ENCODE measurements at regions not wholly inside any gene's neighbourhood (a gene's known extent, or its start where the extent isn't known, plus 50 kb on each side); places are given as distances from the start of the nearest gene placed in this dataset.

DNA sequence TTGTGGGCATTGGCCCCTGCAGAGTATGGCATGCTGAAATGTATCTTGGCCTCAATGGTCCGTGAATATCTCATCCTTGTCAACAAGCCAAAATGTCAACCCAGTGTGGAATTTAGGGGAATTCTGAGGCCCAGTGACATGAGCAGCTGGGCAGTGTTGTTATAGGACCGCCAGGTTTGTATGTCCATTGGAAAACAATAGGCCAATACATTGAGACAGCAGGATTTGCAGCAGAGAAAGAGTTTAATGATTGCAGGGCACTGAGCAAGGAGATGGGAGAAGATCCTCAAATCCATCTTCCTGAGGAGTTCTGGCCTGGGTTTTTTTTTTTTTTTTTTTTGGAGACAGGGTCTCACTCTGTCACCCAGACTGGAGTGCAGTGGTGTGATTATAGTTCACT, 95.7 kb upstream of the BAIAP2L1 start:
- no peak for DNase-seq (ENCODE audit: low spot score in 2 of 2)
- H3K4me3 ChIP-seq (ENCODE audit: low read depth, poor library complexity, severe bottlenecking), result no peak overlapping the region
- intact Hi-C loops (cut with DNase I; ENCODE audit: low total_unique reads), result no loop called here
- no peak for TF ChIP-seq POLR2A (IDR thresholded peaks at IDR 0.05)
- TF ChIP-seq, protein P1, sequence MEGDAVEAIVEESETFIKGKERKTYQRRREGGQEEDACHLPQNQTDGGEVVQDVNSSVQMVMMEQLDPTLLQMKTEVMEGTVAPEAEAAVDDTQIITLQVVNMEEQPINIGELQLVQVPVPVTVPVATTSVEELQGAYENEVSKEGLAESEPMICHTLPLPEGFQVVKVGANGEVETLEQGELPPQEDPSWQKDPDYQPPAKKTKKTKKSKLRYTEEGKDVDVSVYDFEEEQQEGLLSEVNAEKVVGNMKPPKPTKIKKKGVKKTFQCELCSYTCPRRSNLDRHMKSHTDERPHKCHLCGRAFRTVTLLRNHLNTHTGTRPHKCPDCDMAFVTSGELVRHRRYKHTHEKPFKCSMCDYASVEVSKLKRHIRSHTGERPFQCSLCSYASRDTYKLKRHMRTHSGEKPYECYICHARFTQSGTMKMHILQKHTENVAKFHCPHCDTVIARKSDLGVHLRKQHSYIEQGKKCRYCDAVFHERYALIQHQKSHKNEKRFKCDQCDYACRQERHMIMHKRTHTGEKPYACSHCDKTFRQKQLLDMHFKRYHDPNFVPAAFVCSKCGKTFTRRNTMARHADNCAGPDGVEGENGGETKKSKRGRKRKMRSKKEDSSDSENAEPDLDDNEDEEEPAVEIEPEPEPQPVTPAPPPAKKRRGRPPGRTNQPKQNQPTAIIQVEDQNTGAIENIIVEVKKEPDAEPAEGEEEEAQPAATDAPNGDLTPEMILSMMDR (IDR thresholded peaks at IDR 0.05), result no peak
- 80 to 86% methylated on average over 2 of the region's 2 CpGs for whole genome bisulfite sequencing, 2 donors

DNA sequence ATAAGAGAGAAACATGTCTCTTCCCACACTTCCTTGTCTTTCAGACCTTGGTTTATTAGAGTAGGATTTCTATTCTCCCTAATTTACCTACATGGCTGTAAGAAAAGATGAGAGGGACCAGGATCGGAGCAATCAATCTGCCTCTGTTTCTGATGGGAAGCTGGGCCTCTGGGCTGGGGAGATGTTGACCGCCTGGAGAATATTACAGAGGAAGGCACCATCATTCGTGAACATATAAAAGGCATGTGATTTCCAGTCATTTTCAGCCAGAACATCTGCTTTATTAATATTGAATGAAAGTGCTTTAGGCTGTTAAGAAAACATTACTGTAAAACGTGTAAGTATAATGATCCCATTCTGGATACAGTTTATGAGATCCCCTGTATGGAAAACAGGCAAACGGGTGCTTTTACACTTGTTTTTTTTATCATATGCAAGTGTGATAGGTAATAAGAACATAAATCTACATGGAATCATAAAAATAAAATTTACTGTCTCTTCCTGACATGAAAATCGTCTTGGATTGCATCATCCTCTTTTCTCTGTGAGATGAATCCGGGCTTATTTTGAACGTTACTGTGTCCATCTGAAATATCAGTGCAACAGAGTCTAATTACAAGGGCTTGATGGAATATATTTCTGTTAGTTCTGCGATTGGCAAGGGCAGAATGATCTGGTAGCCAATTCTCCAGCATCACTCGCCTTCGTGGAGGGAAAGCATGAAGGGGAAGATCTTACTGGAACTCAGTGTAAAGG, 94.5 kb upstream of the BAIAP2L1 start:
- WGBS, 2 donors, result 55 to 63% methylated on average over 11 of the region's 11 CpGs
- TF ChIP-seq POLR2A (IDR thresholded peaks at IDR 0.05), result no peak
- TF ChIP-seq, protein P1 (IDR thresholded peaks at IDR 0.05), result no peak
- no peak overlapping the region for H3K4me3 ChIP-seq (ENCODE audit: low read depth, poor library complexity, severe bottlenecking)
- intact Hi-C loops (cut with DNase I; ENCODE audit: low total_unique reads), result no loop called here
- DNase-seq (ENCODE audit: low spot score in 2 of 2), result no peak

DNA sequence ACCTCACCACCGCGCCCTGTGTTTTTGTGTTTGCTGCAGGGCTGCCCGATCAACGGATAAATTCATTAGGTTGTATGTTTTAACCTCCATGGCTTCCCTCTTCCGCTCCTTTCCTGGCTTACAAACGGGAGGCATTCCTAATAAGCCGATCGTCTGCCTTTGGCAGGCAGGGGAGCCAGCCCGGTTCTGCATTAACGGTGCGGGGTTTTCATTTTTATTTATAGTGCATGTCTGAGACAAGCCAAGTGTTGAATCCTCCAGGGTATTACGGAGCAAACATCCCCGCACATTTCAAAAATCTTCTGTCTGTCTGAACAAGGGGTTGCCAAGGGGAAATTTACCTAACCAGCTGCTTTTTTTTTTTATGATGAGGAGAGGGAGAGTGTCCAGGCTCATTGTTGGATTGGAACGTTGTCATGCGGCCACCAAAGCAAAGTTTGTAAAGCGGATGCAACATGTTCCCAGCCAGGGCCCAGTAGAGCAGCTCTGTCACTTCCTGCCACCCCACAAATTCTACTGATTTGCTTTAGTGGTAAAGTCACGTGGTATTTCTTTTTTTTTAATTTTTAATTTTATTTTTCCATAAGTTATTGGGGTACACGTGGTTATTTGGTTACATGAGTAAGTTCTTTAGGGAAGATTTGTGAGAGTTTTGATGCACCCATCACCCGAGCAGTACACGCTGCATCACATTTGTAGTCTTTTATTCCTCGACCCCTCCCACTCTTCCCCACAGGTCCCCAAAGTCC, 92.3 kb upstream of the BAIAP2L1 start:
- WGBS, 2 donors, result 66 to 67% methylated on average over 21 of the region's 21 CpGs
- TF ChIP-seq POLR2A (IDR thresholded peaks at IDR 0.05), result no peak
- TF ChIP-seq, protein P1 (IDR thresholded peaks at IDR 0.05), result no peak
- no peak for DNase-seq (ENCODE audit: low spot score in 2 of 2)
- intact Hi-C loops (cut with DNase I; ENCODE audit: low total_unique reads), result no loop called here
- no peak overlapping the region for H3K4me3 ChIP-seq (ENCODE audit: low read depth, poor library complexity, severe bottlenecking)

DNA sequence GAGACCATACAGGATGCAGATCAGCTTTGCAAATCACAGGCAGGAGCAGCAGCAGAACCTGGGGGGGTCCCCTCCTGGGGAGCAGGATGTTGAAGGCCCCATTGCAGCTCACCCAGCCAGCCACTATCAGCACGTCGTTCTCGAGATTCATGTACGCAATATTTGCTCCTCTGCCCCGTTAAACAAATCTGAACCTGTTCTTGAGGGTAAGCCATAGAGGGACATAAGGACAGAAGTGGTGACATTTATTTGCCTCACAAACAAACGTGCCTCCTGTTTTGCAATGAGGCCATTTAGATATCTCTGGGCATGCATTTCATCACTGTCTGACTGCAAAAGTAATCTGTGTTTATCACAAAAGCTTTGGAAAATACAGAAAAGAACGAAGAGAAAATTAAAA, 87.3 kb upstream of the BAIAP2L1 start:
- no peak for TF ChIP-seq POLR2A (IDR thresholded peaks at IDR 0.05)
- TF ChIP-seq, protein P1 (IDR thresholded peaks at IDR 0.05), result no peak
- intact Hi-C loops (cut with DNase I; ENCODE audit: low total_unique reads), result no loop called here
- DNase-seq (ENCODE audit: low spot score in 2 of 2), result no peak
- WGBS, 2 donors, result 62% methylated on average over 7 of the region's 7 CpGs
- H3K4me3 ChIP-seq (ENCODE audit: low read depth, poor library complexity, severe bottlenecking), result no peak overlapping the region

DNA sequence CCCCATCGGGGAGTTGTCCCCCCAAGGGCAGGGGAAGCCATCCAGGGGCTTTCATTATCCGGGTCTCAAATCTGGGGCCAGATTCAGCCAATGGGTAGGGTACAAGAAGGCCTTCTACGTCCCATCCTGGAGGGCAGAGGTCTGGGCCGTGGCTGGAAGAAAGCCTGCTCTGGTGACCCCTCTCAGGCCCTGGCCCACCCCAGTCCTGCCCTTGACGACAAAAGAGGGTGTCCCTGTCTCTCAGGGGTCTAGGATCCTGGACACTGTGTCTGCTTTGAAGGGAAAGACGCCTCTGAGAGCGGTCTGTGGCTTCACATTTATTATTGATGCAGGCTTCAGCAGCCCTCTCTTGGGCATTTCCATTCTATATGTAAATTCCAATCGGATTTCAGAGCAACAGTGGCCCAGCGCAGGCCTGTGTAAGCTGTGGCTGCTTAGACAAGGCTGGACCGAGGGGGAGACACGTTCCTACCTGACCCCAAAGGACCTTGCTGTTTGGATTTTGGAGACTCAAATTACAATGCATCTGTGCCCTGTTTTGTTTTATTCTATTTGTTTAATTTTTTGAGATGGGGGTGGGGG, 83.2 kb upstream of the BAIAP2L1 start:
- DNase-seq (ENCODE audit: low spot score in 2 of 2), result no peak
- TF ChIP-seq POLR2A (IDR thresholded peaks at IDR 0.05), result no peak
- TF ChIP-seq, protein P1 (IDR thresholded peaks at IDR 0.05), result no peak
- no peak overlapping the region for H3K4me3 ChIP-seq (ENCODE audit: low read depth, poor library complexity, severe bottlenecking)
- intact Hi-C loops (cut with DNase I; ENCODE audit: low total_unique reads), result no loop called here
- WGBS, 2 donors, result 77 to 79% methylated on average over 10 to 11 of the region's 11 CpGs

All from lower leg skin (tissue), 4 donors.